ENCODE measurements at regions not wholly inside any gene's neighbourhood (a gene's known extent, or its start where the extent isn't known, plus 50 kb on each side); places are given as distances from the start of the nearest gene placed in this dataset.
"Not testable (repeated sequence)": the region's sequence is repeated elsewhere in the genome, so short reads cannot be mapped to it uniquely, and the experiment has no call there.

GRCh38 chr1:194024659-194025058 is 838.2 kb upstream of the B3GALT2 start:
- no peak for DNase-seq (ENCODE audit: low read depth in 2 of 2)

GRCh38 chr1:194014014-194014413 is 827.6 kb upstream of the B3GALT2 start:
- no peak for DNase-seq (ENCODE audit: low read depth in 2 of 2)

DNA sequence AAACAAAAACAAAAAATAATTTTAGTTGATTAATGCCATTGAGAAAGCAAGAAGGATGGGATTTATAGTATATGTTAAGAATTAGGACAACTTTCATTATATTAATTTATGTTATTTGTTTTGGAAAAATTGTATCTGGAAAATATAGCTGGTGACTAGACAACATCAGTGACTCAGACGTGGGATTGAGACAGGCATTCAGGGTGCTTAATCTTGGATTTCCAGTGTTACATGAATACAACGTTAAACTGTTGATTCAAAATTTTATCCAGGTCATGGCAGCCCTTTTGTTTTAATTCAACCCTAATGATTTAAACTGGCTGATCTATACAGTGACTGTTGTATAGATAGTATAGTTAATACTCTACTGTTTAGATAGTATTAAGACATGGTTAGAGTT is 827.1 kb upstream of the B3GALT2 start:
- no peak for DNase-seq (ENCODE audit: low read depth in 2 of 2)

DNA sequence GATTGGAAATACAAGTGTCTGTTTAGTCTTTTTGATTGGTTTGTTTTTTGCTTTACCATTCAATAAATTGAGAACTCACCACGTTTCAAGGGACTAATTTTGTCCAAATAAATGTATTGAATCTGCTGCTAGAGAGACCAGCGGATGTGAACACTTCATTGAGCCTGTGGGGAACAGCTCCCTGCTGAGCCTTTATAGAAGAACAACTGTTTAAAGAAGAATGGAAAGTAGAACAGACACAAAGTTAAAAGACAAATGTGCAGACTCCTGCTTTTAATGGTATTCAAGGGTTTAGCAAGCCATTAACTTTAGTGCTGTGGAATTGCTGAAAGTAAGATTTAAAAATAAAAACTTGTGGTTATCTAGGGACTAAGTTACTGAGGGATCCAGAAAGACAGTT is 817.7 kb upstream of the B3GALT2 start:
- no peak for DNase-seq (ENCODE audit: low read depth in 2 of 2)

GRCh38 chr1:194001726-194002350 is 815.4 kb upstream of the B3GALT2 start:
- not testable (repeated sequence) for DNase-seq (ENCODE audit: low read depth in 2 of 2)

DNA sequence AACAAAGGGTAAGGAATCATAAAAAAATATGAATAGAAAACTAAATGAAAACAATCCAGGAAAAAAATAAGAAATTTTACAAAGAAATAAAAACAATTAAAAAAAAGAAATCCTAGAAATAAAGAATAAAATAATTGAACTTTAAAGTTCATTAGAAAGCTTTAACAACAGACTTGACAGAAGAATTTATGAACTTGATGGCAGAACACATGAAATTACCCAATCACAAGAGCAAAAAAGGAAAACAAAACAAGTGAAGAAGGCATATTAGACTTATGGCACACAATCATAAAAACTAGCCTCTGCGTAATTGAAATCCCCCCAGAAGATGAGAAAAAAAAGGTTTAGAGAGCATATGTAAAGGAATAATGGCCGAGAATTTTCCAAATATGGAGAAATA is 802.5 kb upstream of the B3GALT2 start:
- DNase-seq (ENCODE audit: low read depth in 2 of 2), result no peak

DNA sequence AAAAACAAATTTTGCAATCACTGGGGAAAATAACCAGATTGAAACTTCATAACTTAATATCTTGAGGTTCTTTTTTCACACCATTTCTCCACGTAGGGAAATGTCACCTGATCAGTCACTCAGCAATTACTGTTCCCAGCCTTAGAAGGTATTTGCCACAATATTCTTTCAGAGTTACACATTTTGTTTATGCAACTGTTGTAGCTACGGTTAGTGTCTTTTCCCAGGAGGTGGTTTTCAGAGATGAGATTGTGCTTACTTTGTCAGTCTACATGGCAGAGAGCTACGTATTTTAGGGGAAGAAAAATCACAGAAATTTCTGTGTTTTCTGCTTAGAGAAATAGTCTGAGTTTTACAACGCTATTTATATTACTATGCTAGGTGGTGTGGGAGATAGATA is 792.8 kb upstream of the B3GALT2 start:
- no peak for DNase-seq (ENCODE audit: low read depth in 2 of 2)

DNA sequence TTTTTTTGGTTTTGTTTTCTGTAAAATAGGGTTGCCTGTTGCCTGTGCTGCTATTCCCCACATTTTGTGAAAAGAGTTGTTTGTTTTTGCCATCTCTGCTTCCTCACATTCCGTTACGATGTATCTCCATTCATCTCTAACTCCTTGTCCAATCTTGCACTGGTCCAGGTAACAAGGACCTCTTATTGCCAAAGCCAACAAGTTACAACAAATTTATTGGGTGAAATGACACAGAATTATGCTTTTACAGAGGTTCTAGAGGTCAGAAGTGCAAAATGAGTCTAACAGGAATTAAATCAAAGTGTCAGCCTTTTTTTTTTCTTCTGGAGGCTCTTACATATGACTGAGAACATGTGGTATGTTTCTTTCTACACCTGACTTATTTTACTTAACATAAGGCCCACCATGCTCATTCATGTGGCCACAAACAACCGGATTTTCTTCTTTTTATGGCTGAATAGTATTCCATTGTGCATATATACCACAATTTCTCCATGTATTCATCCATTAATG is 787.9 kb upstream of the B3GALT2 start:
- DNase-seq (ENCODE audit: low read depth in 2 of 2), result no peak

DNA sequence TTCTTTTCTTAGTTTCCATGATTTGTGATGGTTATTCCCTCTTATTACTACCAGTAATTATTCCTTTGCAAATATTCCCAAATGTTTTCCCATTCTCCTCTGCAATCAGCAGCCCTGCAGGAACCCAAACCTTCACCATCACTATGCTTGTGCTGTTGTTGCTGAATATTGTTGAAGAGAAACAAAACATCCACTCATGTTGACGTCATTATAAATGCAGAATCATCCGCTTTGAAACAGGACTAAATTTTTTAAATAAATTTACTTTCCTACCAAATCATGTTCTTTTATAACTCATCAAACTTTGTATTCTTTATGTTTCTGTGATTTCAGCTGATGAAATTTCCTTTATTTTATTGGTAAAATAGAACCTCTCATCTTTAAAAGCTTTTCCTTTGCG is 787.0 kb upstream of the B3GALT2 start:
- no peak for DNase-seq (ENCODE audit: low read depth in 2 of 2)

GRCh38 chr1:193971595-193971994 is 785.2 kb upstream of the B3GALT2 start:
- no peak for DNase-seq (ENCODE audit: low read depth in 2 of 2)

- no peak for DNase-seq (ENCODE audit: low read depth in 2 of 2)
Measured at GRCh38 chr1:193960499-193960898, 774.1 kb upstream of the B3GALT2 start.

- DNase-seq (ENCODE audit: low read depth in 2 of 2), result no peak
Measured at GRCh38 chr1:193960040-193960439, 773.6 kb upstream of the B3GALT2 start.

DNA sequence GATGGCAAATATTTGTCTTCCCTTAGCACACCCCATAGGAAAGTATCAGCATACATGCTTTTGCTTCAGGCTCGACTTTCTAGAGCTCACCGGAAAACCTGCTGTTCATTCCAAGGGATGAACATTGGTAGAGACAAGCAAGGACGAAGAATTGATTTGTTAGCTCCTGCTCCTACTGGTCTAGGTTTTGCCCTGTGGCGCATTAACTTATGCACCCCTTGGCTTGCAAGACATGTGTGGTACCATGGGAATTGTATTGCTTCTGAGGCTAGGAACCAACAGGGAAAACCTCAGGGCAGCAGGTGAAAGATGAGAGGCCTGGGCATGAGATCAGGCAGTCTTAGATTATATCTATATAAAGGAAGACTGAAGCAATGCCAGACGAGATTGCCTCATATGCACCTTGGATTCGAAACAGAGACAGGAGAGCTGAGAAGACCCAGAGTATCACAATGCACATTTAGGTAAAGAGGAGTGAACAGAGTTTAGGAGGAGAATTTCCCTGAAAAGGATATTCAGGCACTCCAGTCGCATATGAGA is 771.2 kb upstream of the B3GALT2 start:
- DNase-seq (ENCODE audit: low read depth in 2 of 2), result no peak

DNA sequence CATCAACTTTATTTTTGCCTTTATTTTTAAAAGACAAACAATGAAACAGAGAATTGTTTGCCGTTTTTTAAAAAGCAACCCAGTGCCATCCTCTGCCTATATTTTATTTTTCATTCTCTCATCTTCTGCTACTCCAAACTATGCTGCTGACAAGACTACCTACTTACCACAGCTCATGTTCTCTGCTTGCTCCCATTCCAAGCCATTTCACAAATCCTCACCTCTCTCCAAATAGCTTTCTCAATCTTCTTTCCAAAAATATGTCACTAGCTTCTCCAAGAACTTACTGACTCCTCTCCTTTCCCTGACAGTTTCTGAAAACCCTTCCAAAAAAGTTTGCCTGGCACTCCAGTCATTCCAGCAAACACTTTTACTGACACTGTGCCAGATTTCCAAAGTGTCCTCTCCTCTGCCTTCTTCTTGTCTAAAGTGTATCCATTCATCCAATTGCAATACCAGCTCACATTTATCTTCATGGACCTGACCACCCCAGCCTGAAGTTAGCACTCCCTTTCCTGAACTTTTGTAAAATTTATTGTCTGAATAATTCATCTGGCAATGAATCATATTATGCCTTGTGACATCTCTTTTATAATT is 766.5 kb upstream of the B3GALT2 start:
- no peak for DNase-seq (ENCODE audit: low read depth in 2 of 2)

DNA sequence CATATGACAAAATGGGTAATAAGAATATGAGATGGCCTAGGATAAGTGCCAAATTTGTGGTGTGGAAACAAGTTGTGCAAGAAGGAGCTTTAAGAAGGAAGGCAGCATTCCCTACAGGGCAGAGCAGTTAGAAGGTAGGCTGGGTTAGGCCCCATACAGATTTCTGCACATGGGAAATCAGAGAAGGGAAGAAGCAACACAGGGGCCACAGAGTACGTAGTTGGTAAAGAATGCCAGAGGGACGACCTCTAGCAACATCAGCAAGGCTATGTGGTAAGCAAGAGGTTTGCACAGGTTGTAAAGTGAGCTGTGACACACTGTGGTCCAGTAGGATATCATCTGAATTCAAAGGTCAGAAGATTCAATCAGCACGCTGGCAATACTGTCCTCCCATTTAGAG is 765.6 kb upstream of the B3GALT2 start:
- DNase-seq (ENCODE audit: low read depth in 2 of 2), result no peak

- no peak for DNase-seq (ENCODE audit: low read depth in 2 of 2)
Measured at GRCh38 chr1:193944454-193944853, 758.0 kb upstream of the B3GALT2 start.

DNA sequence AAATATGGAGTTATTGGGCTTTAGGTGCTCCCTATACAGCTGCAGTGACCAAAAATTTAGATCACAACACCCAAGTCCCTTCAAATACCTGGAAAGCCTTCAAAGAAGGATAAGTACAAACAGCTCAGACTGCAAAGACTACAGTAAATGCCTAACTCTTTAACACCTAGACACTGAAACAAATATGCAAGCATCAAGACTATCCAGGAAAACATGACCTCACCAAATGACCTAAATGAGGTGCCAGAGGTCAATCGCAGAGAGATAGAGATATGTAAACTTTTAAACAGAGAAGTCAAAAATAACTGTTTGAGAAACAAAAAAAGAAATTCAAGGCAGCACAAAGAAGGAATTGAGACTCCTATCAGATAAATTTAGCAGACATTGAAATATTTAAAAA is 753.8 kb upstream of the B3GALT2 start:
- DNase-seq (ENCODE audit: low read depth in 2 of 2), result no peak

DNA sequence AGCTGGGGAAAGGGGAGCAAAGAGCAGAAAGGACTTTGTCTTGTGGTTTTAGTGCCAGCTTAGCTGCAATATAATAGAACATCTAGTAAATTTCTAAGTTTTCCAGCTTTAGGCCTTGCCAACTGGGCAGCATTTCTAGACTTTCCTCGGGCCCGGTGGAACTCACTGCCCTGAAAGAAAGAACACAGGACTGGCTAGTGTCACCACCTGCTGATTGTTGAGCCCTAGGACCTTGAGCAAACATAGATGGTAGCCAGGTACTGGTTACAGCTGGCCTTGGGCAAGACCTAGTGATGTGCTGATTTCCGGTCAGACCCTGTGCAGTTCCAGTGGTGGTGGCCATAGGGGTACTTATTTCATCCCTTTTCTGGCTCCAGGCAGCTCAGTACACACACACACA is 753.2 kb upstream of the B3GALT2 start:
- DNase-seq (ENCODE audit: low read depth in 2 of 2), result no peak

DNA sequence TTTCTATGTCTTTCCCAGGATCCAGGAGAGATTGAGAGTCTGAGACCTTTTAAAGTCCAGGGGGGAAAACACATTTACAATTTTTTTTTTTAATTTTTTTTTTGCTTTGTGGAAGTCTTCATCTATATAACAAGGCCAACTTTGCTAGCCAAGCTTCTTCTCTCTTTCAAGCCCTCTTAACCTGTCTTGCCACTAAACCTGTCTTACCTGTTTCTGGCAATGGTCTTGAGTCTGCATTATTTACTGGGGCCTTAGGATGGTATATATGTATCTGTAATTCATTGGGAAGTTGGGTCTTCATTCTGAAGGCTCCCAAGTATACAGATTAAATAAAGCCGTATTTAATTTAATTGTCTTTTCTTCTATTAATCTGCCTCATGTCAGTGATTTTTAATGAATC is 750.9 kb upstream of the B3GALT2 start:
- DNase-seq (ENCODE audit: low read depth in 2 of 2), result no peak

DNA sequence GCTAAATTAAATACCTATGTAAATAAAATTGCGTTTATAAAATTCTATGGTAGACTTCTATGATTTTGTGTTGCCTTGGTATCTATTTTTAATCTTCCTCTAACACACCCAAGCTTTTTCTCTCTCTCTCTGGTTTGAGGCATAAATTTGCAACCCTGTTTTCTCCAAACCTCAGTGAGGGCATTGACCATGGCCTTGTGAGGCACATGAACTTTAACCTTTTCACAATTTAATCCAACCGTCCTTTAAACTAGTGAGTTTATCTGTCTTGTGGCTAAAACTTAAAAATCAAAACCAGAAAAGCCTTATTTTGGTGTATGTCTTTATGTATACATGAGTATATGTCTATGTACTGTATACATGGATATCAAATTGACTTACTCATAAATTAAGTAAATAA is 746.6 kb upstream of the B3GALT2 start:
- no peak for DNase-seq (ENCODE audit: low read depth in 2 of 2)

- no peak for DNase-seq (ENCODE audit: low read depth in 2 of 2)
Measured at GRCh38 chr1:193931356-193931755, 744.9 kb upstream of the B3GALT2 start.

DNA sequence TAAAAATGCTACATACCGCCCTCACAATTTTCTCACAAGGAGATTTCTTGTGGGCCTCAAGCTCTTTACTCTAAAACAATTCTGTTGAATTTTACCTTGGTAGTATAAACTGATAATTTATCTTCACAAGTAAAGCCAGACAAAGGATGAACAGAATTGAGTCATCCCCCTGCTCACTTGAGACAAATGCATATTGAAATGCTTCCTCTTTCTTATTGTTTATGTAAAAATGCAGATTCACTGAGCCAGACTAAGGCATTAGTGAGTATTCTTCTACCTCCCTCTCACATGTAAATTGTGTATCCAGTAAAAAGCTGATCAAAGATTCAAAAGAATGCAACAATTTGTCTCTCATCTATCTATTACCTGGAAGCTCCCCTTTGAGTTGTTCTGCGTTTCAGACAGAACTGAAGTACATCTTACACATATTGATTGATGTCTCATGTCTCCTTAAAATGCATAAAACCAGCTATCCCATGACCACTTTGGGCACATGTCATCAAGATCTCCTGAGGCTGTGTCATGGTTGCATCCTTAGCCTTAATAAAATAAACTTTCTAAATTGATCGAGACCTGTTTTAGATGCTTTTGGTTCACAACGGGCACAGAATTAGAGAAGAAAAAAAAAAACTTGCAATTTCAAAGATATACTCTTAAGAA is 743.1 kb upstream of the B3GALT2 start:
- DNase-seq (ENCODE audit: low read depth in 2 of 2), result no peak

- no peak for DNase-seq (ENCODE audit: low read depth in 2 of 2)
Measured at GRCh38 chr1:193927550-193927949, 741.1 kb upstream of the B3GALT2 start.
